OCI-LY1 (cell line): ENCODE measurements at regions not wholly inside any gene's neighbourhood (a gene's known extent, or its start where the extent isn't known, plus 50 kb on each side); places are given as distances from the start of the nearest gene placed in this dataset.

Experiments used
- EZH2 ChIP-seq: fragments of 200-600 bp; sonication (generic), shearing (Covaris generic); IDR thresholded peaks from 2 replicates; pipeline ENCODE4 v1.8.0; 2017; ENCODE audit warnings: borderline replicate concordance, mixed run types, mild to moderate bottlenecking, antibody characterized with exemption, low read length, moderate library complexity, mixed read lengths
- TF ChIP-seq, protein P1 (sequence below): fragments of 200-600 bp; sonication (generic), shearing (Covaris generic); IDR thresholded peaks from 2 replicates; pipeline ENCODE4 v1.5.1; 2017; ENCODE audit warnings: mild to moderate bottlenecking, antibody characterized with exemption, low read length, moderate library complexity, mixed read lengths

DNA sequence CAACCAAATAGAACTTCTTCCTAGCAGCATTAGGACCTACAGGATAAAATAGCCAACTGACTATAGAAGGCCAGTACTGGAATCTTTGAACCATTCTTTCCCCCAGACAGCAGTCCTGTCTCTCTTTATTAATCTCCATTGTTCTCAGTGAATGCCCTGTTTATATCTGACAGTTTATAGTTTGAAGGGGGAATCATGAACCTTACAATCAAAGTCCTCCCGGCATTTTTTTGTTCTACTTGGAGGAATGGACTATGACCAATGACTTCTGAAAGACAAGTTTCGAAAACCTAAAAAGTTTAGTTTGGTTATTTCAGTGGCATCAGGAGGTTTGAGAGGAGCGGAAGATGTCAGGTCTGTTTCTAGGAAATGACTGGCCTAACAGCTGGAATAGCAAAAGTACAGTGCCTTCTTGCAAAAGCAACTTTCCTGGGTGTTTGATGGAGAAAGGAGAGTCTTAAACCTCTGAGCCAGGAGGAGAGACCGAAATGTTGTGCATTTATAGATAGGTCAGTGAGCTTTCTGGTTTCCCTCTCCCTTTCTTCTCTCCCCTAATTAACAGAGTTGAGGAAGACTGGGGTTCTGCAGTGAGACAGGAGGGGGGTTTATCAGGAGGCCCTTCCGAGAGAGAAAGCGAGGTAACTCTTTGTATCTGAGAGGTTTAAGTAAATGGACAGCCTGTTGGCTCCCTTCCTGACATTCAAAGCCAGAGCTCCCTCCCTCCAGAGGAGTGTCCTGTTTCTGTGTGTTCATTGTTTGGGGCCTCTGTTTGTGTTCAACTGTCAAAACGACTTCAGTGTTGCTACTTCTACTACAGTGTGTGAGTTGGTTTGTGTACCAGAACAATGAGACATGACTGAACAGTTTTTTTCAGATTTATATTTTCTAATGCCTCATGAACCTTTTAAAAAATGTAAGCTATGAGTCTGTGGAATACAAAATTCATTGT is 383.0 kb upstream of the RARB start:
- TF ChIP-seq, protein P1, sequence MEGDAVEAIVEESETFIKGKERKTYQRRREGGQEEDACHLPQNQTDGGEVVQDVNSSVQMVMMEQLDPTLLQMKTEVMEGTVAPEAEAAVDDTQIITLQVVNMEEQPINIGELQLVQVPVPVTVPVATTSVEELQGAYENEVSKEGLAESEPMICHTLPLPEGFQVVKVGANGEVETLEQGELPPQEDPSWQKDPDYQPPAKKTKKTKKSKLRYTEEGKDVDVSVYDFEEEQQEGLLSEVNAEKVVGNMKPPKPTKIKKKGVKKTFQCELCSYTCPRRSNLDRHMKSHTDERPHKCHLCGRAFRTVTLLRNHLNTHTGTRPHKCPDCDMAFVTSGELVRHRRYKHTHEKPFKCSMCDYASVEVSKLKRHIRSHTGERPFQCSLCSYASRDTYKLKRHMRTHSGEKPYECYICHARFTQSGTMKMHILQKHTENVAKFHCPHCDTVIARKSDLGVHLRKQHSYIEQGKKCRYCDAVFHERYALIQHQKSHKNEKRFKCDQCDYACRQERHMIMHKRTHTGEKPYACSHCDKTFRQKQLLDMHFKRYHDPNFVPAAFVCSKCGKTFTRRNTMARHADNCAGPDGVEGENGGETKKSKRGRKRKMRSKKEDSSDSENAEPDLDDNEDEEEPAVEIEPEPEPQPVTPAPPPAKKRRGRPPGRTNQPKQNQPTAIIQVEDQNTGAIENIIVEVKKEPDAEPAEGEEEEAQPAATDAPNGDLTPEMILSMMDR, result no peak
- TF ChIP-seq EZH2, result no peak
